Lung (tissue), 9 donors: ENCODE measurements at regions not wholly inside any gene's neighbourhood (a gene's known extent, or its start where the extent isn't known, plus 50 kb on each side); places are given as distances from the start of the nearest gene placed in this dataset.
"Not testable (repeated sequence)": the region's sequence is repeated elsewhere in the genome, so short reads cannot be mapped to it uniquely, and the experiment has no call there.

Experiments
- ATAC-seq: fragments of 200-7000 bp; cut with Tn5 transposase; one replicate; pipeline ENCODE4 v1.9.1; 2020; ENCODE audit warnings: moderate number of reproducible peaks; ENCODE audit not compliant: insufficient read depth, low FRiP score
- DNase-seq, 3 donors: peaks; one replicate each; pipeline ENCODE4 v3.0.0-alpha.2; 2013 to 2017
- H3K27ac ChIP-seq, 2 donors: one replicate each; pipeline ENCODE4 v1.5.1; 2013; ENCODE audit warnings: mild to moderate bottlenecking in 2 of 2, moderate library complexity in 2 of 2, control low read depth in 1 of 2, inconsistent platforms in 1 of 2, low read depth in 1 of 2, low read length in 1 of 2
- H3K27me3 ChIP-seq, 3 donors: one replicate each; pipeline ENCODE4 v1.5.1; 2013; ENCODE audit warnings: low read length in 2 of 3; ENCODE audit not compliant: control insufficient read depth in 3 of 3, insufficient read depth in 3 of 3
- H3K36me3 ChIP-seq, 4 donors: one replicate each; pipeline ENCODE4 v1.5.1; 2013; ENCODE audit warnings: low read length in 4 of 4, mild to moderate bottlenecking in 1 of 4, moderate library complexity in 1 of 4; ENCODE audit not compliant: control insufficient read depth in 4 of 4, insufficient read depth in 4 of 4
- H3K4me1 ChIP-seq, 5 donors: one replicate each; pipeline ENCODE4 v1.5.1; 2013; ENCODE audit warnings: low read length in 5 of 5, mild to moderate bottlenecking in 2 of 5, moderate library complexity in 1 of 5; ENCODE audit not compliant: control insufficient read depth in 5 of 5, insufficient read depth in 5 of 5
- H3K4me3 ChIP-seq: one replicate; pipeline ENCODE4 v1.5.1; 2013; ENCODE audit warnings: mild to moderate bottlenecking, control low read depth, moderate library complexity
- H3K9ac ChIP-seq, 2 donors: one replicate each; pipeline ENCODE4 v1.5.1; 2013; ENCODE audit warnings: low read length in 2 of 2, control low read depth in 1 of 2; ENCODE audit not compliant: insufficient read depth in 1 of 2
- H3K9me3 ChIP-seq, 4 donors: one replicate each; pipeline ENCODE4 v1.5.1; 2013; ENCODE audit warnings: low read length in 3 of 4, mild to moderate bottlenecking in 1 of 4, moderate library complexity in 1 of 4; ENCODE audit not compliant: control insufficient read depth in 4 of 4, insufficient read depth in 3 of 4
- WGBS, 2 donors: extraction: QIAGEN DNeasy Blood & Tissue Kit; methylation state at CpG; one replicate each; pipeline ENCODE4 v1.1.7; 2013; 5-methylcytosine and 5-hydroxymethylcytosine counted together
- donor health status: Bipolar disorder and iron deficiency.
- donor health status: healthy.
- donor health status: DM: yes; HTN: yes; CAD: no.

DNA sequence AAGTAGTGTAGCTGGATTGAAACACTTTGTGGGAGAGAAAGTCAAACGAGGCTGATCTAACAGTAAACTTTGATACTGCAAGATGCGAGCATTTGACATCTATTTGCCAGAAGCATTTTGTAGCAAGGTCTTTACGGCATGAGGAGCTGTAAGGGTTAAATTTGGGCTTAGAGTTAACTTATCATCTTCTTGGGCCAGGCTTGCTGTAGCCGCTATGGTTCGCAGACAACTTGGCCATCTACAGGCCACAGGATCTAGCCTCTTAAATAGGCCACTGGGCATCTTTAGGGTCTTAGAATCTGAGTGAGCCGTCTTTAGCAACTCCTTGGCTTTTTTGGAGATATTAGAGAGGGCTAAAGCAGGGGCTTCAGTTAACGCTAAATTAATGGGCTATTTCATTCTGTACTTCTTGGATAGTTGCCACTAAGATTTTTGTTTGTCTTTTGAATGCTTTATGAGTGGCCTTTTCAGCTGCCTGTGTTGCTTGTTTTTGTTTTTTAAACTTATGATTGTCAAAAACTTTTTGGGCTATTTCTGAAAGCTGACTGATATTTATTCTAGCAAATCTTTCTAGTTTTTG, 93.5 kb upstream of the FAM90A1 start:
- H3K36me3 ChIP-seq, ATAC-seq, H3K27me3 ChIP-seq, H3K9ac ChIP-seq, H3K9me3 ChIP-seq, H3K27ac ChIP-seq, H3K4me3 ChIP-seq: not testable (repeated sequence)
- DNase-seq: peak in 2 of 3 donors; percentile 56 to 63
- peaks cover 0 to 11% (median 0%) of the 10 kb centered on the region in 5 donors for H3K4me1 ChIP-seq
- 57 to 69% methylated on average over 7 of the region's 7 CpGs for WGBS, 2 donors

DNA sequence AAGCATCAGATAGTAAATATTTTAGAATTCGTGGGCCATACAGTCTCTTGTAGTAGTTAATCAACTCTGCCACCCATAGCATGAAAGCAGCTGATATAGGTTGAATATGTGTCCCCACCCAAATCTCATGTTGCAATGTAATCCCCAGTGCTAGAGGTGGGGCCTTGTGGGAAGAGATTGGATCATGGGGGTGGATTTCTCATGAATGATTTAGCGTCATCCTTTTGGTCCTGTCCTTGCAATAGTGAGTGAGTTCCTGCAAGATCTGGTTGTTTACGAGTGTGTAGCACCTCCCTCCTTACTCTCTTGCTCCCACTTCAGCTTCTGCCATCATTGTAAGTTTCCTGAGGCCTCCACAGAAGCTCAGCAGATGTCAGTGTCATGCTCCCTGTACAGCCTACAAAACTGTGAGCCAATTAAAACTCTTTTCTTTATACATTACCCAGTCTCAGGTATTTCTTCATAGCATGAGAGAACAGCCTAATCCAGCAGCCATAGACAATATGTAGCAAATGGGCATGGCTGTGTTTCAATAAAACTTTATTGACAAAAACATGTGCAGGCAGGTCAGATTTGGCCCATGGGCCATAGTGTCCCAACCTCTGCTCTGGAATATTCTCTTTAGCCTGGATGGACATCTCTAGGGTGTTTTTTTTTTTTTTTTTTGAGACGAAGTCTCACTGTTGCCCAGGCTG, 97.9 kb upstream of the FAM90A1 start:
- DNase-seq, H3K27ac ChIP-seq, H3K36me3 ChIP-seq, H3K4me3 ChIP-seq, H3K27me3 ChIP-seq, ATAC-seq, H3K9me3 ChIP-seq, H3K4me1 ChIP-seq, H3K9ac ChIP-seq: not testable (repeated sequence)
- WGBS, 2 donors: 76 to 95% methylated on average over 3 of the region's 4 CpGs

DNA sequence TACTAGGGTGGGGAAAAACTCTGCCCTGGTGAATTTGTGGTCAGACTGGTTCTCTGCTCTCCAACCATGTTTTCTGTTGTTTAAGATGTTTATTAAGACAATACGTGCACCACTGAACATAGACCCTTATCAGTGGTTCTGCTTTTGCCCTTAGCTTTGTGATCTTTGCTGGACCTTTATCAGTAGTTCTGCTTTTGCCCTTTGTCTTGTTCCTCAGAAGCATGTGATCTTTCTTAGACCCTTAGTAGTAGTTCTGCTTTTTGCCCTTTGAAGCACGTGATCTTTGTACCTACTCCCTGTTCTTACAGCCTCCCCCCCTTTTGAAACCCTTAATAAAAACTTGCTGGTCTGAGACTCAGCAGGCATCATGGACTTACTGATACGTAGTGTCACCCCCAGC, 101.4 kb upstream of the FAM90A1 start:
- WGBS, 2 donors: 58 to 82% methylated on average over 3 of the region's 3 CpGs
- ATAC-seq, H3K27me3 ChIP-seq: not testable (repeated sequence)

DNA sequence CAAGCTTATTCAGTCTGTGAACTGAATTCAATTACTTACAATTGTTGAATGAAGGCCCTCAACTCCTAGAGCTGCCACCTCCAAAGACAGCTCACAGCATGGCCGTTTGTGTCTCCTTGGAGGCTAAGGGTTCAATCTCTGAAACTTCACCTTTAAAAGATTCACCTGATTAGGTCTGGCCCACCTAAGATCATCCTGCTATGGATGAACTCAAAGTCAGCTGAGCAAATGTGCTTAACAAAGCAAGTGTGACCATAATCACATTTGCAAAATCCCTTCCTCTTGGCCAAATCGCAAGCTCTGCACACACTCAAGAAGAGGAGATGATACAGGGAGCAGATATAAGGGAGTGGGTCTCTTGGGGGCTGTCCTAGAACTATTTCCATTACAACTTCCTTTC, 105.0 kb upstream of the FAM90A1 start:
- 89 to 100% methylated on average over 2 of the region's 2 CpGs for WGBS, 2 donors
- H3K9me3 ChIP-seq: not testable (repeated sequence)

More for the DNA sequence above, 101.4 kb upstream of the FAM90A1 start:
- not testable (repeated sequence) for H3K36me3 ChIP-seq, H3K27ac ChIP-seq, H3K4me1 ChIP-seq, H3K9ac ChIP-seq, DNase-seq, H3K9me3 ChIP-seq, H3K4me3 ChIP-seq

DNA sequence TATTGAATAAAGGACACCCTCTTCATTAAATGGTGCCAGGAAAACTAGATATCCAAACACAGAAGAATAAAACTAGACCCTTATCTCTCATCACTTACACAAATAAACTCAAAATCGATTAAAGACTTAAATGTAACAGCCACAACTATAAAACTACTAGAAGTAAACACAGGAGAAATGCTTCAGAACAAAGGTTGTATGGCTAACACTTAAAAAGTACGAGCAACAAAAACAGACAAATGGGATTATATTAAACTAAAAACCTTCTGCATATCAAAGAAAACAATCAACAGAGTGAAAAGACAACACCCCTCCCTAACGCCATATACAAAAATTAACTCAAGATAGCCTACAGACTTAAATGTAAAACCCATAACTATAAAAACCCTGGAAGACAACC, 104.7 kb upstream of the CLEC6A start:
- ATAC-seq, H3K9ac ChIP-seq, H3K4me1 ChIP-seq, H3K36me3 ChIP-seq, H3K4me3 ChIP-seq, DNase-seq, H3K9me3 ChIP-seq, H3K27me3 ChIP-seq, H3K27ac ChIP-seq: not testable (repeated sequence)
- WGBS, 2 donors: 88 to 89% methylated on average over 3 of the region's 3 CpGs

More for the DNA sequence above, 105.0 kb upstream of the FAM90A1 start:
- not testable (repeated sequence) for H3K27ac ChIP-seq, H3K9ac ChIP-seq, H3K4me1 ChIP-seq, ATAC-seq, H3K27me3 ChIP-seq, DNase-seq, H3K36me3 ChIP-seq, H3K4me3 ChIP-seq

DNA sequence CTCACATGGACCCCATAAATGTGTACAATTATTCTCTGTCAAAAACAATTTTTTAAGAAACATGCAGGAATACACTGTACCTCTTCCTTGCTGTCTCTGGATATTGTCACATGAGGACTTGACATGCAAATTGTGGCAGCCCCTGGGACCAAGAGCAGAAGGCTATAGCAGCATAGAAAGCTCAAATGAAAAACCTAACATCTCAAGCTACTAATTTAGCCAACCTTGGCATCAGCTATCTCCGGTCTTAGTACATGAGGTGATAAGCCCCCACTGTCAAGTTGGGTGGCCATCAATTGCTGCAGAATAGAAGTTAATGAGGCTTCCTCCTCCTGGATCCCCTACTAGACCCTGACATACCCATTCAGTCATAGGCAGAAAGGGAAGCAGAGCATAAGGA, 101.0 kb upstream of the CLEC6A start:
- not testable (repeated sequence) for H3K9me3 ChIP-seq, H3K27me3 ChIP-seq, H3K27ac ChIP-seq, H3K36me3 ChIP-seq, DNase-seq, ATAC-seq, H3K4me3 ChIP-seq, H3K4me1 ChIP-seq, H3K9ac ChIP-seq
- 91 to 95% methylated on average over 1 of the region's 1 CpG for WGBS, 2 donors

DNA sequence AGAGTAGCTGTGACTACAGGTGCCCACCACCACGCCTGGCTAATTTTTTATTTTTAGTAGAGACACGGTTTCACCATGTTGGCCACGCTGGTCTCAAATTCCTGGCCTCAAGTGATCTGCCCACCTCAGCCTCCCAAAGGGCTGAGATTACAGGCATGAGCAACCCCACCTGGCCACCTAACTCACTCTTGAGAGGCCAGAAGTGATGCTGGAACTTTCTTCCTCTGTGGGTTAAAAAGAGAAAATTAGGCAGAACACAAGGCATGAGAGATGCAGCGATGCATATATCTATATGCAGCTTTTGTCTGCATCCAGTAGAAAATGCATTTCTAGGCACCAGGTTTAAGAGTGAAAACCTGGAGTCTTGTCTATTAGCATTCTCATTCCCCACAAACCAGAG, 100.2 kb upstream of the CLEC6A start:
- WGBS, 2 donors: 97 to 98% methylated on average over 4 of the region's 4 CpGs
- H3K4me3 ChIP-seq: not testable (repeated sequence)

More for the DNA sequence above, 100.2 kb upstream of the CLEC6A start:
- H3K27ac ChIP-seq, H3K9me3 ChIP-seq, ATAC-seq, H3K36me3 ChIP-seq, DNase-seq, H3K9ac ChIP-seq, H3K4me1 ChIP-seq, H3K27me3 ChIP-seq: not testable (repeated sequence)
